Ishikawa (cell line): ENCODE measurements at regions not wholly inside any gene's neighbourhood (a gene's known extent, or its start where the extent isn't known, plus 50 kb on each side); places are given as distances from the start of the nearest gene placed in this dataset.

Experiments used
- CEBPB ChIP-seq: IDR thresholded peaks from 2 replicates; pipeline ENCODE4 v1.6.1; 2012
- CREB1 ChIP-seq: IDR thresholded peaks from 2 replicates; pipeline ENCODE4 v1.6.1; 2012; ENCODE audit warnings: low read depth
- EGR1 ChIP-seq: IDR thresholded peaks from 2 replicates; pipeline ENCODE4 v1.6.1; 2012
- EP300 ChIP-seq: IDR thresholded peaks from 2 replicates; pipeline ENCODE4 v1.6.1; 2012; ENCODE audit warnings: borderline replicate concordance
- FOXM1 ChIP-seq: IDR thresholded peaks from 2 replicates; pipeline ENCODE4 v1.6.1; 2012; ENCODE audit warnings: low read depth, borderline replicate concordance
- NFIC ChIP-seq: IDR thresholded peaks from 2 replicates; pipeline ENCODE4 v1.6.1; 2012
- RAD21 ChIP-seq: IDR thresholded peaks from 2 replicates; pipeline ENCODE4 v1.6.1; 2012; ENCODE audit warnings: low read depth
- TAF1 ChIP-seq: IDR thresholded peaks from 2 replicates; pipeline ENCODE4 v1.6.1; 2012; ENCODE audit warnings: low read depth, mild to moderate bottlenecking
- TCF12 ChIP-seq: IDR thresholded peaks from 2 replicates; pipeline ENCODE4 v1.6.1; 2012; ENCODE audit warnings: low read depth
- TEAD4 ChIP-seq: IDR thresholded peaks from 2 replicates; pipeline ENCODE4 v1.6.1; 2012
- YY1 ChIP-seq: IDR thresholded peaks from 2 replicates; pipeline ENCODE4 v1.6.1; 2012; ENCODE audit warnings: low read depth
- ZBTB7A ChIP-seq: IDR thresholded peaks from 2 replicates; pipeline ENCODE4 v1.6.1; 2012; ENCODE audit warnings: low read depth
- TF ChIP-seq, protein P1 (sequence below): IDR thresholded peaks from 2 replicates; pipeline ENCODE4 v1.6.1; 2012
- TF ChIP-seq, protein P2 (sequence below): IDR thresholded peaks from 2 replicates; pipeline ENCODE4 v1.6.1; 2012
- TF ChIP-seq, protein P3 (sequence below): IDR thresholded peaks from 2 replicates; pipeline ENCODE4 v1.6.1; 2012; ENCODE audit warnings: low read depth, mild to moderate bottlenecking

DNA sequence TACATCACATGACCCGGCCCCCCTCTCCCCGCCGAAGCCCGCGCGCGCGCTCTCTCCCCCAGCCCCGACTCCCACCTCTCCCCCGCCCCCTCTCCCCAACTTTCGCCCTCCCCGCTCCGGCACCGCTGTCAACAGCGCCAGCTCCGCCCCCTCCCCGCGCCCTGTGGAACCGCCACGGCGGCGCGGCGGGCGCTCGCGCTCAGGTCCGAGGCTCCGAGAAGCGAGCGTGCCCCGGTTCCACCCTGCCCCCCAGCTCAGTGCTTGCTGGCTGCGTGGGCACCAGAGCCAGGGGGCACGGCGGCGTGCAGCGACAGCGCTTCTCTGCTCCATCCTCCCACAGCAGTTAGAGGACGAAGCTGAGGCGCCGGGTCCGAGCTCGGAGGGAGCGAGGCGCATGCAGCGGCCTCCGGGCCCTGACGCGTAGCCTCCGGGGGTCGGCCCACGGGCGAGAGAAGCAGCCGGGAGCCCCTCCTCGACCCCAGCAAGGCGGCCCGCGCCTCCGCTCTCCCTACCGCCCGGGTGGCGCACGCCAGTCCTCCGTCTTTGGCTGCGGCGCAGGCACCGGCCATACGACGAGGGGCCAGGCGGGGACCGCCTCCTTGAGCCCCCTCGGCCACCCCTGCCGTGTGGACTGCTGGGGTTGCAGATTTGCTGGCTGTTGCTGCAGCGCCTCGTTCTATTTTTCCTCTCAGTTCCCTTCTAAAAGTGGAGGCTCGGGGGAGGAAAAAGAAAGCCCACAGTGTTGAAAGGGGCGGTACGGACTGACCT, 109.5 kb downstream of the KCNRG start:
- TF ChIP-seq, protein P1, sequence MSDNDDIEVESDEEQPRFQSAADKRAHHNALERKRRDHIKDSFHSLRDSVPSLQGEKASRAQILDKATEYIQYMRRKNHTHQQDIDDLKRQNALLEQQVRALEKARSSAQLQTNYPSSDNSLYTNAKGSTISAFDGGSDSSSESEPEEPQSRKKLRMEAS, result peak; percentile 32
- no peak for TF ChIP-seq CREB1
- no peak for TF ChIP-seq TCF12
- TF ChIP-seq TEAD4, result no peak; the same call in 1 of the 2 replicates
- TF ChIP-seq, protein P2, sequence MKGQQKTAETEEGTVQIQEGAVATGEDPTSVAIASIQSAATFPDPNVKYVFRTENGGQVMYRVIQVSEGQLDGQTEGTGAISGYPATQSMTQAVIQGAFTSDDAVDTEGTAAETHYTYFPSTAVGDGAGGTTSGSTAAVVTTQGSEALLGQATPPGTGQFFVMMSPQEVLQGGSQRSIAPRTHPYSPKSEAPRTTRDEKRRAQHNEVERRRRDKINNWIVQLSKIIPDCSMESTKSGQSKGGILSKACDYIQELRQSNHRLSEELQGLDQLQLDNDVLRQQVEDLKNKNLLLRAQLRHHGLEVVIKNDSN, result no peak; the same call in 1 of the 2 replicates
- peak; percentile 79 for TF ChIP-seq ZBTB7A

DNA sequence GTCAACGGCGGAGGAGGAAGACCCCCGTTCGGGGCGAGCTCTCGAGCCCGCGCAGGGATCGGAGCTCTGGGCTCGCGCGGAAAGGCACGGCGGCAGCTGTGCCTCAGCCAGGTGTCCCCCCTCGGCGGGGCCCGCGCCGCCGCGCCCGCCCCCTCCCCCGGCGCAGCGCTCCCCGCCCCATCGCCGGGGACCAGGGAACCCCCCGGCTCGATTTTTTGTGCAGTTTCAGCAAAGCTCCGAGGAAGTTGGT, 110.0 kb downstream of the KCNRG start:
- TF ChIP-seq CREB1 (no peak), EP300 (no peak), EGR1 (no peak), TAF1 (no peak), RAD21 (no peak), ZBTB7A (no peak), CEBPB (no peak), TCF12 (no peak), NFIC (no peak), TEAD4 (no peak), YY1 (no peak)
- TF ChIP-seq, protein P1, result no peak
- TF ChIP-seq, protein P3, sequence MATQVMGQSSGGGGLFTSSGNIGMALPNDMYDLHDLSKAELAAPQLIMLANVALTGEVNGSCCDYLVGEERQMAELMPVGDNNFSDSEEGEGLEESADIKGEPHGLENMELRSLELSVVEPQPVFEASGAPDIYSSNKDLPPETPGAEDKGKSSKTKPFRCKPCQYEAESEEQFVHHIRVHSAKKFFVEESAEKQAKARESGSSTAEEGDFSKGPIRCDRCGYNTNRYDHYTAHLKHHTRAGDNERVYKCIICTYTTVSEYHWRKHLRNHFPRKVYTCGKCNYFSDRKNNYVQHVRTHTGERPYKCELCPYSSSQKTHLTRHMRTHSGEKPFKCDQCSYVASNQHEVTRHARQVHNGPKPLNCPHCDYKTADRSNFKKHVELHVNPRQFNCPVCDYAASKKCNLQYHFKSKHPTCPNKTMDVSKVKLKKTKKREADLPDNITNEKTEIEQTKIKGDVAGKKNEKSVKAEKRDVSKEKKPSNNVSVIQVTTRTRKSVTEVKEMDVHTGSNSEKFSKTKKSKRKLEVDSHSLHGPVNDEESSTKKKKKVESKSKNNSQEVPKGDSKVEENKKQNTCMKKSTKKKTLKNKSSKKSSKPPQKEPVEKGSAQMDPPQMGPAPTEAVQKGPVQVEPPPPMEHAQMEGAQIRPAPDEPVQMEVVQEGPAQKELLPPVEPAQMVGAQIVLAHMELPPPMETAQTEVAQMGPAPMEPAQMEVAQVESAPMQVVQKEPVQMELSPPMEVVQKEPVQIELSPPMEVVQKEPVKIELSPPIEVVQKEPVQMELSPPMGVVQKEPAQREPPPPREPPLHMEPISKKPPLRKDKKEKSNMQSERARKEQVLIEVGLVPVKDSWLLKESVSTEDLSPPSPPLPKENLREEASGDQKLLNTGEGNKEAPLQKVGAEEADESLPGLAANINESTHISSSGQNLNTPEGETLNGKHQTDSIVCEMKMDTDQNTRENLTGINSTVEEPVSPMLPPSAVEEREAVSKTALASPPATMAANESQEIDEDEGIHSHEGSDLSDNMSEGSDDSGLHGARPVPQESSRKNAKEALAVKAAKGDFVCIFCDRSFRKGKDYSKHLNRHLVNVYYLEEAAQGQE, result no peak
- TF ChIP-seq, protein P2, result no peak

DNA sequence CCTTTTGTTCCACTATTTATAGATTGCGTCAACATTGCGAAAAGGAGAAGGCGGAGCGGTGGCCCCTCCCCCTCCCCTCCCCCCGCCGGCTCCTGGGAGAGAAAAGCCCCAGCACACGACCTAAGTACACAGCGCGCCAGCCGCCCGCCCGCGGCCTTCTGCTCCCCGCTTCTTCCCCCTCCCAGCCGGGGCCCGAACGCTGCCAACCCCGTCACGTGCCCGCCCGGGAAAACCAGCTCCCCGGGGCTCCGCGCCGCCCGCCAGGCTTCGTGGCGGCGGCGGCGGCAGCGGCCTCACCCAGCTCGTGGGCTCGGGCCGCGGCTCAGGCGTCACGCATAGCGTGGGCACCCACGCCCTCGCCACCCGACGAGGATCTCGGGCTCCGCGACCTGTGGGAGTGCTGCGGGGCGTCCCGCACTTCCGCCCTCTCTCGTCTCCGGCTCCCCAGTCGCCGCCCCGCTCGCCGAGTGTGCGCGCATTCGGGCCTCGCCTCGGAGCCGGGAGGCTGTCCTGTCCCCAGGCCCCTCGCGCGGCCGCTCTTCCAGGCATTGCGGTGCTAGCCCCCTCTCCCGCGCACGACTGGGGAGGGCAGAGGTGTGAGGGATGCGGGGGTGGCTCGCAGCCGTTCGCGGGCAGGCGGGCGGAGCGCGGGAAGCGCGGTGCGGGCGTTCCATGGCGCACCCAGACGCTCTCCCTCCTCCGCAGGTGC, 110.5 kb downstream of the KCNRG start:
- TF ChIP-seq CREB1 (no peak), TCF12 (no peak), FOXM1 (no peak), RAD21 (no peak), CEBPB (peak; percentile 60), EP300 (no peak), YY1 (peak; percentile 26; the same call in 1 of the 2 replicates), NFIC (peak; percentile 61), EGR1 (peak; percentile 69; the same call in 1 of the 2 replicates), TAF1 (peak; percentile 51), TEAD4 (no peak), ZBTB7A (no peak)
- TF ChIP-seq, protein P3, result no peak
- TF ChIP-seq, protein P2, result peak; percentile 94
- TF ChIP-seq, protein P1, result peak; percentile 87

DNA sequence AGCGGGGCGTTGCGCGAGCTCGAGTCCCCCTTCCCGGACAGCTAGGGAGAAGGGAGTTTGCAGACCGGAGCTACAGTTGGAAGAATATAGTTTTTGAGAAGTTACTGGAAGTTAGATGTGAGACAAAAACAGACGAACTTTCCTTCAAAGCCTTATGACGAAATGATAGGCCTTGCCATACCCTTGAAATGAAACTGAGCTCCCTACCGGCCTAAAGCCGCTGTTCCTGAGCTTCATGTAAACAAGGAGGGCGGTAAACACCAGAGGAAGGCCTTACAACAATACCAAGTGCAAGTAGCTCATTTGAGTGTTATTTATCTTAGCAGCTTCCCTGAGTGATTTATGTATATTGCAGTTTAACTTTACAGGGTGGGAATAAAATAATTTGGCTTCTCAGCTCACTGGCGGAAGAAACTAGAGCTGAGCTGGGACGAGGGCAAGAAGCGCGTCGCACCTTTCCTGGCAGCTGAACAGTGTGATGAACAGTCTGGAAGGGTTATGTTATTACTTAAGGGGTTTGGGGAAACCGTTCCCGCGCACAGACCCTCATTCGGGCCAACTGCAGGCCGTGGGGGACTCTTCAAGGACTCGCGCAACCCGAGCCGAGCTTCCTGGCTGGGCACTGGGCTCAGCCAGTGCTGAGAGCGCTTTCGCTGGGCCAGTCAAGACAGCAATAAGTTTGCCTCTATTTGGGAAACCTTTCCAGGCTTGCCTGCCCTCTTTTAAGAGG, 111.2 kb downstream of the KCNRG start:
- TF ChIP-seq, protein P1, result no peak
- TF ChIP-seq EP300 (no peak), TCF12 (no peak), YY1 (no peak)
